HG03469 (cell line): ENCODE measurements at regions not wholly inside any gene's neighbourhood (a gene's known extent, or its start where the extent isn't known, plus 50 kb on each side); places are given as distances from the start of the nearest gene placed in this dataset.

Source experiments
- ATAC-seq: cut with Tn5 transposase; IDR thresholded peaks from one replicate; pipeline ENCODE4 v1.9.1; 2021; ENCODE audit warnings: mild to moderate bottlenecking, moderate library complexity, moderate number of reproducible peaks; ENCODE audit not compliant: unreplicated experiment

GRCh38 chr4:181948839-181949382 is 294.3 kb upstream of the TENM3 start:
- no peak for ATAC-seq

DNA sequence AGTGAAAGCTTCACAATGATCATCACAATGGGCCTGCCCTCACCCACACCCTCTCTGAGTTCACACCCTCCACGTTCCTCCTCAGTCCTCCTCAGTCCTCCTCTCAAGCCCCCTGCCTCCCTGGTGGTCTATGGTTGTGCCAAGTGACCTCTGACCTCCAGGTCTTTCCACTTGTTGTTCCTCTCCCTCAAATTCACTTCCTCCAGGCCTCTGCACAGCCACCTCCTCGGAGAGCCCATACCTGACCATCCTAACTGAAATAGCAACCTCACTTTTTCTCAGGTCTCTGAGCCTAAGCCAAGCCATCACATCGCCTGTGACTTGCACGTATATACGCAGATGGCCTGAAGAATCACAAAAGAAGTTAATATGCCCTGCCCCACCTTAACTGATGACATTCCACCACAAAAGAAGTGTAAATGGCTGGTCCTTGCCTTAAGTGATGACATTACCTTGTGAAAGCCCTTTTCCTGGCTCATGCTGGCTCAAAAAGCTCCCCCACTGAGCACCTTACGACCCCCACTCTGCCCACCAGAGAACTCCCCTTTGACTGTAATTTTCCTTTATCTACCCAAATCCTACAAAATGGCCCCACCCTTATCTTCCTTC is 293.4 kb upstream of the TENM3 start:
- no peak for ATAC-seq

- ATAC-seq, result no peak
Measured at GRCh38 chr4:181950372-181951127, 292.7 kb upstream of the TENM3 start.

GRCh38 chr4:181951265-181951664 is 291.9 kb upstream of the TENM3 start:
- no peak for ATAC-seq

GRCh38 chr4:181952478-181952877 is 290.7 kb upstream of the TENM3 start:
- no peak for ATAC-seq

GRCh38 chr4:181956512-181956911 is 286.7 kb upstream of the TENM3 start:
- ATAC-seq, result no peak

DNA sequence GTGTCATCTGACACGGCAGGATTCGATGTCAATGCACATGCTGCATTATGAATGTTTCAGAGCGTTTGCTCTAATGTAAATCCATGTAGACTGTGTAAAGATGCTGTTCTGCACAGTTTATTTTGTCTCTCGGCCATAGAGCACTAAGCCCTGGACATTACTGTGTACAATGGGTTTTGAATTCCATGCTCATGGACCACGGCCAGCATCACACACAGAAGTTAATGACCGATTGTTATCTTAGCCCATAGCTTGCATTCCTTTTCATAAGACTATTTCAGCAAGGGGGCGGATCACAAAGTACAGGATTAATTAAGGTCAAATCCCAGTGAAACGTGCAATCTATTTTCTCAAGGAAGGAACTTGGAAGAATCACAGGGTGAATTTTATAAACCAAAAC is 286.1 kb upstream of the TENM3 start:
- ATAC-seq, result no peak

DNA sequence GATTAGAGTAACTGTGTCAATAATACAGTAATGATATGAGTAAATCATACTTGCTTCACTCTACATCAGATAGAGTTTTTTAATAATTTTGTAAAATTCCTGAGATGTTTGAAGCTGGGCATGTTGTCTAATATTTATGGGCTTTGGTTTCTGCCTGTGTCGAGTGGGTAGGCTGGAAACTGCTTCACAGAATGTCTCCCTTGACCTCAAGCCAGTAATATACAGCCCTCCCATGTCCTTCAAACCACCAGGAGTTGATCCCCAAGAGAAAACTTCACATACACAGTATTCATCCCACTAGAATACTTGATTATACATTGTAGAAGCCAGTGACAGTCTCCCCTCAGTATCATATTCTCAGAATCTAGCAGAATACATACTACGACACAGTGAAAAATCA is 284.8 kb upstream of the TENM3 start:
- no peak for ATAC-seq

GRCh38 chr4:181959121-181959520 is 284.1 kb upstream of the TENM3 start:
- ATAC-seq, result no peak

GRCh38 chr4:181960384-181960783 is 282.8 kb upstream of the TENM3 start:
- ATAC-seq, result no peak

- no peak for ATAC-seq
Measured at GRCh38 chr4:181962321-181962720, 280.9 kb upstream of the TENM3 start.

- ATAC-seq, result no peak
Measured at GRCh38 chr4:181964731-181965130, 278.5 kb upstream of the TENM3 start.

- ATAC-seq, result no peak
Measured at GRCh38 chr4:181966104-181966551, 277.1 kb upstream of the TENM3 start.

DNA sequence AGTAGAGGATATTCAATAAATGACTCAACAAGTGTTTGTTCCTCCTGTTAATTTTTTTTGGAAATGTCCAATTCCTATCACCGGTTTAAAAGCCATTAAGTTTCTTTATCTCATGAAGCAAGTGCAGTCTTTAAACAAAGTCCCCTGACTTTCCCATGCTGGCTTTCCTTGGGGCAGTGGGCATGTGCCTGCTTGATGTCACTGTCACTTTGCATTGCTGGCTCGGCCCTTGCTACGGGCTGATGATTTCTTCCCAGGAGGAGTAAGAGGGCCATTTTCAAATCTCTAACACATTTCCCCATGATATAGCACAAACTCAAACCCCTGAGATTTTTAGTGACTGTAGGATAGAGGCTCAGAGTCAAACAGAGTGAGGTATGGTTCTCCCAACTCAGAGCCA is 275.8 kb upstream of the TENM3 start:
- no peak for ATAC-seq

- no peak for ATAC-seq
Measured at GRCh38 chr4:181968371-181968770, 274.8 kb upstream of the TENM3 start.

GRCh38 chr4:181969151-181969550 is 274.1 kb upstream of the TENM3 start:
- no peak for ATAC-seq

GRCh38 chr4:181970366-181970765 is 272.8 kb upstream of the TENM3 start:
- no peak for ATAC-seq

DNA sequence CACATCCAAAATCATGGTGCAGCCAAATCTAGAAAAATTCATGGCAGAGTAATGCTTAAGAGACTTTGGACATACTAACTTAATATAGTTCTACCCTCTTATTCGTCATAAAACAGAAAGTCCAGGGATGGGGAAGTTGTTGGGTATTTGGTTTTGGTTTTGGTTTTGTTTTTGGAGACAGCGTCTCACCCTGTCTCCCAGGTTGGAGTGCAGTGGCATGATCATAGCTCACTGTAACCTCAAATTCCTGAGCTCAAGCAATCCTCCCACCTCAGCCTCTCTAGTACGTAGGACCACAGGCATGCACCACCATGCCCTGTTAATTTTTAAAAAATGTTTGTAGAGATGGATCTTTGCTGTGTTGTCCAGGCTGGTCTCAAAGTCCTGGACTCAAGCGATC is 271.8 kb upstream of the TENM3 start:
- peak; percentile 65 for ATAC-seq

DNA sequence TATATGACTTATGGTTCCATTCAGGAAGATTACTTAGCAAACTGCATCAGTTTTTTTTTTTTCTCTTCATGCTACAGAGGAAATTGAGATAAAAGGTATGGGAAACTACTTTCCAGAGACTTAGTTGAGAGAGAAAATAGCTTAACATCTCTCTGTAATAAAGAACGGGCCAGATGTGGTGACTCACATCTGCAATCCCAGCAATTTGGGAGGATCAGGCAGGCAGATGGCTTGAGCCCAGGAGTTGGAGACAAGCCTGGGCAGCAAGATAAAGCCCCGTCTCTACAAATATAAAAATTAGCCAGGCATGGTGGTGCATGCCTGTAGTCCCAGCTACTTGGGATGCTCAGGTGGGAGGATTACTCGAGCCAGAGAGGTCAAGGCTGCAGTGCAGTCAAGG is 271.2 kb upstream of the TENM3 start:
- ATAC-seq, result no peak

DNA sequence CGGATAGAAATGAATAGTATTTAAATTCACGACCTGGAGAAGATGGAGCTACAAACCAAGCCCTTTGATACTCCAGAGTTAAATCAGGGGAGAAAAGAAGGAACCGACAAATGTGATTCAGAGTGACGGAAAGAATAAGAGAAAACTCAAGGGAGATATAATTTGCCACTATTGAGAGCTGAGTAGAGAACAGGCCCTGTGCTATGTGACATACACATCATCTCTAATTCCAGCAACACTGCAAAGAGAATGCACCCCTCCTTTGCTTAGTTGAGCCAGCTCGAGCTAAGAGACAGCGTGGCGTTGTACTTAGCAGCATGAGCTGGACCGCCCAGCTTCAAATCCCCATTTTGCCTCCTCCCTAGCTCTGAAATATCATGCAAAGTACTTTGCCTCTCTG is 266.4 kb upstream of the TENM3 start:
- no peak for ATAC-seq

- ATAC-seq, result no peak
Measured at GRCh38 chr4:181982437-181982836, 260.8 kb upstream of the TENM3 start.

- no peak for ATAC-seq
Measured at GRCh38 chr4:181982856-181983255, 260.3 kb upstream of the TENM3 start.
